RWPE2 (cell line): ENCODE measurements at regions not wholly inside any gene's neighbourhood (a gene's known extent, or its start where the extent isn't known, plus 50 kb on each side); places are given as distances from the start of the nearest gene placed in this dataset.
A peak's percentile ranks its signal among the peaks of the same experiment; 100 is the strongest.

Experiments
- ATAC-seq: fragments of 200-7000 bp; cut with Tn5 transposase; 3 replicates; pipeline ENCODE4 v1.9.1; 2021; ENCODE audit warnings: low read depth
- DNase-seq: peaks from one replicate; pipeline ENCODE4 v3.0.0-alpha.2; 2020; ENCODE audit warnings: low spot score
- H3K27ac ChIP-seq: fragments of 450-650 bp; 2 replicates; pipeline ENCODE4 v1.5.1; 2017; ENCODE audit warnings: mild to moderate bottlenecking; ENCODE audit not compliant: poor library complexity, severe bottlenecking
- H3K27me3 ChIP-seq: fragments of 250-450 bp; sonication (Bioruptor Pico); 2 replicates; pipeline ENCODE4 v1.5.1; 2021; ENCODE audit warnings: mild to moderate bottlenecking, moderate library complexity; ENCODE audit not compliant: insufficient read depth, poor library complexity, severe bottlenecking
- H3K36me3 ChIP-seq: fragments of 250-450 bp; sonication (Bioruptor Pico); 2 replicates; pipeline ENCODE4 v1.5.1; 2020; ENCODE audit warnings: low read depth, mild to moderate bottlenecking, moderate library complexity
- H3K4me1 ChIP-seq: fragments of 250-450 bp; sonication (Bioruptor Pico); 2 replicates; pipeline ENCODE4 v1.5.1; 2021; ENCODE audit warnings: mild to moderate bottlenecking, moderate library complexity; ENCODE audit not compliant: insufficient read depth, poor library complexity, severe bottlenecking
- H3K4me3 ChIP-seq: fragments of 250-450 bp; sonication (Bioruptor Pico); 2 replicates; pipeline ENCODE4 v1.5.1; 2021; ENCODE audit warnings: mild to moderate bottlenecking, moderate library complexity; ENCODE audit not compliant: severe bottlenecking
- H3K9me3 ChIP-seq: fragments of 250-450 bp; sonication (Bioruptor Pico); 2 replicates; pipeline ENCODE4 v1.5.1; 2021; ENCODE audit warnings: mild to moderate bottlenecking, moderate library complexity; ENCODE audit not compliant: severe bottlenecking
- CTCF ChIP-seq: fragments of 450-650 bp; IDR thresholded peaks from one replicate; pipeline ENCODE4 v1.5.1; 2017; ENCODE audit warnings: mild to moderate bottlenecking, moderate library complexity; ENCODE audit not compliant: poor library complexity, severe bottlenecking

- no peak for TF ChIP-seq CTCF
- Histone ChIP-seq H3K36me3 (no peaks in the 10 kb centered on the region), H3K27ac (no peak overlapping the region), H3K9me3 (no peaks in the 10 kb centered on the region), H3K4me1 (peaks cover 13% of the 10 kb centered on the region), H3K27me3 (no peaks in the 10 kb centered on the region), H3K4me3 (no peak overlapping the region)
- ATAC-seq (no peak), DNase-seq (no peak)
Measured at GRCh38 chr5:93280518-93280917, 300.5 kb downstream of the NR2F1-AS1 start.

- Histone ChIP-seq H3K4me3 (no peak overlapping the region), H3K27me3 (no peaks in the 10 kb centered on the region), H3K9me3 (no peaks in the 10 kb centered on the region), H3K27ac (peak overlapping the region; percentile 40), H3K4me1 (peaks cover 16% of the 10 kb centered on the region), H3K36me3 (no peaks in the 10 kb centered on the region)
- ATAC-seq, result peak; percentile 60
- no peak for DNase-seq
- no peak for TF ChIP-seq CTCF
Measured at GRCh38 chr5:93279296-93279963, 301.6 kb downstream of the NR2F1-AS1 start.

GRCh38 chr5:93278896-93279295 is 302.1 kb downstream of the NR2F1-AS1 start:
- no peak overlapping the region for H3K4me3 ChIP-seq
- H3K9me3 ChIP-seq, result no peaks in the 10 kb centered on the region
- H3K27me3 ChIP-seq, result no peaks in the 10 kb centered on the region
- peak overlapping the region; percentile 40 for H3K27ac ChIP-seq
- DNase-seq (no peak), ATAC-seq (peak; percentile 70)
- H3K36me3 ChIP-seq, result no peaks in the 10 kb centered on the region
- TF ChIP-seq CTCF, result no peak
- H3K4me1 ChIP-seq, result peaks cover 21% of the 10 kb centered on the region

GRCh38 chr5:93277051-93277450 is 304.0 kb downstream of the NR2F1-AS1 start:
- Histone ChIP-seq H3K4me3 (no peak overlapping the region), H3K36me3 (no peaks in the 10 kb centered on the region), H3K9me3 (no peaks in the 10 kb centered on the region), H3K27ac (no peak overlapping the region), H3K4me1 (peaks cover 34% of the 10 kb centered on the region), H3K27me3 (no peaks in the 10 kb centered on the region)
- ATAC-seq (no peak), DNase-seq (no peak)
- no peak for TF ChIP-seq CTCF

- DNase-seq, result no peak
- H3K4me3 ChIP-seq, result no peak overlapping the region
- peaks cover 34% of the 10 kb centered on the region for H3K4me1 ChIP-seq
- no peak overlapping the region for H3K27ac ChIP-seq
- no peak for ATAC-seq
- TF ChIP-seq CTCF, result no peak
- no peaks in the 10 kb centered on the region for H3K9me3 ChIP-seq
- no peaks in the 10 kb centered on the region for H3K27me3 ChIP-seq
- H3K36me3 ChIP-seq, result no peaks in the 10 kb centered on the region
Measured at GRCh38 chr5:93275376-93275775, 305.6 kb downstream of the NR2F1-AS1 start.
